PC-3 (cell line): ENCODE measurements at regions not wholly inside any gene's neighbourhood (a gene's known extent, or its start where the extent isn't known, plus 50 kb on each side); places are given as distances from the start of the nearest gene placed in this dataset.

Experiments used
- CTCF ChIP-seq: fragments of 300-600 bp; sonication (generic); conservative IDR thresholded peaks from 2 replicates; pipeline ENCODE4 v1.5.1; 2017; ENCODE audit warnings: antibody characterized with exemption, low read depth, mild to moderate bottlenecking, low read length
- EZH2phosphoT487 ChIP-seq: fragments of 300-600 bp; sonication (generic); IDR thresholded peaks from 2 replicates; pipeline ENCODE4 v1.6.1; 2018; ENCODE audit warnings: mild to moderate bottlenecking, antibody characterized with exemption, low read length, borderline replicate concordance

- TF ChIP-seq CTCF: no peak
- TF ChIP-seq EZH2phosphoT487: no peak
Measured at GRCh38 chr5:4142842-4143241, 547.2 kb downstream of the IRX1 start.
